Spinal cord (tissue), 9 donors: ENCODE measurements at regions not wholly inside any gene's neighbourhood (a gene's known extent, or its start where the extent isn't known, plus 50 kb on each side); places are given as distances from the start of the nearest gene placed in this dataset.
"Not testable (repeated sequence)": the region's sequence is repeated elsewhere in the genome, so short reads cannot be mapped to it uniquely, and the experiment has no call there.

Experiments used
- DNase-seq, 6 donors: peaks; one replicate each; pipeline versions ENCODE4 v3.0.0 to v3.0.0-alpha.2; 2013 to 2015; ENCODE audit warnings: low spot score in 6 of 6, low read depth in 4 of 6
- H3K27ac ChIP-seq: one replicate; pipeline ENCODE4 v1.5.1; 2013; ENCODE audit warnings: low read depth, low read length, control low read depth
- H3K27me3 ChIP-seq: one replicate; pipeline ENCODE4 v1.6.1; 2013; ENCODE audit warnings: low read length; ENCODE audit not compliant: control insufficient read depth, insufficient read depth
- H3K36me3 ChIP-seq: one replicate; pipeline ENCODE4 v1.6.1; 2013; ENCODE audit warnings: low read length; ENCODE audit not compliant: control insufficient read depth, insufficient read depth
- H3K4me1 ChIP-seq: one replicate; pipeline ENCODE4 v1.6.1; 2013; ENCODE audit warnings: low read length; ENCODE audit not compliant: control insufficient read depth, insufficient read depth
- H3K4me3 ChIP-seq: one replicate; pipeline ENCODE4 v1.5.1; 2013; ENCODE audit warnings: low read depth, low read length, control low read depth
- H3K9me3 ChIP-seq: one replicate; pipeline ENCODE4 v1.6.1; 2013; ENCODE audit warnings: low read length; ENCODE audit not compliant: control insufficient read depth, insufficient read depth
- WGBS: methylation state at CpG from one replicate; pipeline ENCODE4 v1.1.5; 2013; ENCODE audit warnings: missing lambda C conversion rate; ENCODE audit not compliant: insufficient coverage; 5-methylcytosine and 5-hydroxymethylcytosine counted together
- donor health status: healthy.

DNA sequence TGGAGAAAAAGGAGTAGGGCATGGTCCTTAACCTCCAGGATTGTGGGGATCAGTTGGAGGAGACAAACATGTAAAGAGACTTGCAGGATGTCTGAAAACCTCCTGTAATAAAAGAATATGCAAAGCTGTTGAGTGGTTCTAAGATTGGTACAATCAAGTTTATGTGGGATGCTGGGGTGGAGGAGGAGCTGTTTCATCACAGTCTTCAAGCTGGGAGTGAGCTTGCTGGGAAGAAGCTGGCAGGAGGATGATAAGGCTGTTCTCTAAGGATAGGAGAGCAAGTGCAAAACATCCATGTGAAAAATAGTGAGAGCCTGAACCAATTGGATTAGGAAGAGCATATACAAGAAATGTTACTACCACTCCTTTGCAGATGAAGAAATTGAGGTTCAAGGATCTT lies 161.9 kb upstream of the CRIM1 start:
- DNase-seq: no peak
- no peaks in the 10 kb centered on the region for H3K4me1 ChIP-seq
- H3K27me3 ChIP-seq: no peaks in the 10 kb centered on the region
- no peak overlapping the region for H3K4me3 ChIP-seq
- no peaks in the 10 kb centered on the region for H3K36me3 ChIP-seq
- H3K27ac ChIP-seq: no peak overlapping the region
- H3K9me3 ChIP-seq: no peaks in the 10 kb centered on the region

DNA sequence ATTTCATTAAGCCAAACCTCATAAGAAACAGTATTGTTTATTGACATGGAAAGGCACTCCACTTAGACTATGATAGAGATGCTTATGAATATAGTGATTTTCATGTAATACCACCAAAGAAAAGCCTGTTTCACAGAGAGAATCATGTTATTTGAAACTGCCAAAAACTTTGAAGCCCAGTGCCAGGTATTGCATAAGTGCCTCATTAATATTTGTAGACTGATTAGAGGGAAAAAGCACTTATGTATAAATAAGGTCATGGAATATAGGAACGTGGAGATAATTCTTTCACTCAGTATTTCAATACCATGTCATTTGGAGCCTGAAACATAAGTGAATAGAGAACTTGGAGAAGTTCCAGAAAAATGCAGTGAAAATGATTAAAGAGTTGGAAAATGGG lies 162.6 kb upstream of the CRIM1 start:
- no peak overlapping the region for H3K27ac ChIP-seq
- H3K27me3 ChIP-seq: no peaks in the 10 kb centered on the region
- peak in 2 of 6 donors; percentile 6 to 28 for DNase-seq
- no peaks in the 10 kb centered on the region for H3K36me3 ChIP-seq
- H3K4me1 ChIP-seq: no peaks in the 10 kb centered on the region
- no peak overlapping the region for H3K4me3 ChIP-seq
- H3K9me3 ChIP-seq: no peaks in the 10 kb centered on the region
- WGBS: no CpG with 5 or more reads among the region's 1 CpG

- no CpG with 5 or more reads among the region's 1 CpG for WGBS
- Histone ChIP-seq H3K27ac (no peak overlapping the region), H3K36me3 (no peaks in the 10 kb centered on the region), H3K9me3 (no peaks in the 10 kb centered on the region), H3K27me3 (no peaks in the 10 kb centered on the region), H3K4me3 (no peak overlapping the region), H3K4me1 (no peaks in the 10 kb centered on the region)
- no peak for DNase-seq
Observed at GRCh38 chr2:36190097-36190496, 165.5 kb upstream of the CRIM1 start.

DNA sequence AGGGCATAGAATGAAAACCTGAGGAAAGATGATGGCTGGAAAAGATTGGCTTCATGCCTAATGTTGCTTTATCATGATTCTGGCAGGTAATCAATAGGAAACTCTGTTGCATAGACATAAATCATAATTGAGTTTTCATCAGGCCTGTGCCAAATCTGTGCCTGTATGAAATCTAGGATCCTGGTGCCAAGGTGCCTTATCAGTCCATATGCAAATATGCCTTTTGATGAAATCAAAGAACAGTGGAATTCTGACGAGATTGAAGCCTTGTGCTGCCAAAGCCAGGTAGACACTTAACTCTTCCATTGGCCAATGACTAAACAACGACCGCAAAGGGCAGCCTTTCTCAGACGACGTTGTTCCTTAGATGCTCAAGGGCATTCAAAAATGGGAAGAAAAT lies 170.0 kb upstream of the CRIM1 start:
- no peak overlapping the region for H3K4me3 ChIP-seq
- H3K36me3 ChIP-seq: no peaks in the 10 kb centered on the region
- no peaks in the 10 kb centered on the region for H3K27me3 ChIP-seq
- H3K27ac ChIP-seq: no peak overlapping the region
- peak in 1 of 6 donors; percentile 6 for DNase-seq
- no peaks in the 10 kb centered on the region for H3K4me1 ChIP-seq
- H3K9me3 ChIP-seq: no peaks in the 10 kb centered on the region
- 91% methylated on average over 5 of the region's 5 CpGs for WGBS

DNA sequence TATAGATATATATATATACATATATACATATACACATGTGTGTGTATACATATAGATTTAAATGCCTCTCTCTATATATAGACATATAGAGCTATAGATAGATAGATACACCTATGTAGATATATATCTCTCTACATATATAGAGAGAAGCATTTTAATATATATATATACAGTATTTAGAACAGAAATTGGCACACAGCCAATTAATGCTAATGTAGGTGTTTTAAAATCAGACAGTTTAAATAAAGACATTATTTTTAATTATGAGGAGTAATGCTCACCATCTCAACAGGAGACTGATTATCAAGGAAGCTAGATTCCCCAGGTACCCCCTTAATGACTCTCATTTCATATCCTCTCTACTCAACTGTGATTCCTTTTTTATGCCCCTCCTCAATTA lies 170.7 kb upstream of the CRIM1 start:
- H3K27me3 ChIP-seq: no peaks in the 10 kb centered on the region
- H3K9me3 ChIP-seq: no peaks in the 10 kb centered on the region
- H3K36me3 ChIP-seq: no peaks in the 10 kb centered on the region
- H3K4me1 ChIP-seq: no peaks in the 10 kb centered on the region
- DNase-seq: no peak
- H3K4me3 ChIP-seq: no peak overlapping the region
- H3K27ac ChIP-seq: no peak overlapping the region

GRCh38 chr2:36180789-36181482 lies 174.6 kb upstream of the CRIM1 start:
- not testable (repeated sequence) for H3K36me3 ChIP-seq, H3K27me3 ChIP-seq, DNase-seq, H3K4me3 ChIP-seq, H3K4me1 ChIP-seq, H3K9me3 ChIP-seq, H3K27ac ChIP-seq
- 100% methylated on average over 1 of the region's 7 CpGs for WGBS

DNA sequence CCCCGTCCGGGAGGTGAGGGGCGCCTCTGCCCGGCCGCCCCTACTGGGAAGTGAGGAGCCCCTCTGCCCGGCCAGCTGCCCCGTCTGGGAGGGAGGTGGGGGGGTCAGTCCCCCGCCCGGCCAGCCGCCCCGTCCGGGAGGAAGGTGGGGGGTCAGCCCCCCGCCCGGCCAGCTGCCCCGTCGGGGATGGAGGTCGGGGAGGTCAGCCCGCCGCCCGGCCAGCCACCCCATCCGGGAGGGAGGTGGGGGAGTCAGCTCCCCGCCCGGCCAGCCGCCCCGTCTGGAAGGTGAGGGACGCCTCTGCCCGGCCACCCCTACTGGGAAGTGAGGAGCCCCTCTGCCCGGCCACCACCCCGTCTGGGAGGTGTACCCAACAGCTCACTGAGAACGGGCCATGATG lies 175.3 kb upstream of the CRIM1 start:
- H3K4me3 ChIP-seq, H3K27ac ChIP-seq, H3K27me3 ChIP-seq, H3K9me3 ChIP-seq, H3K4me1 ChIP-seq, DNase-seq, H3K36me3 ChIP-seq: not testable (repeated sequence)
- WGBS: 97% methylated on average over 13 of the region's 30 CpGs

- H3K27me3 ChIP-seq, H3K36me3 ChIP-seq, H3K27ac ChIP-seq, H3K9me3 ChIP-seq, DNase-seq, H3K4me1 ChIP-seq, H3K4me3 ChIP-seq: not testable (repeated sequence)
- WGBS: 97% methylated on average over 20 of the region's 42 CpGs
Observed at GRCh38 chr2:36179668-36180269, 175.8 kb upstream of the CRIM1 start.

DNA sequence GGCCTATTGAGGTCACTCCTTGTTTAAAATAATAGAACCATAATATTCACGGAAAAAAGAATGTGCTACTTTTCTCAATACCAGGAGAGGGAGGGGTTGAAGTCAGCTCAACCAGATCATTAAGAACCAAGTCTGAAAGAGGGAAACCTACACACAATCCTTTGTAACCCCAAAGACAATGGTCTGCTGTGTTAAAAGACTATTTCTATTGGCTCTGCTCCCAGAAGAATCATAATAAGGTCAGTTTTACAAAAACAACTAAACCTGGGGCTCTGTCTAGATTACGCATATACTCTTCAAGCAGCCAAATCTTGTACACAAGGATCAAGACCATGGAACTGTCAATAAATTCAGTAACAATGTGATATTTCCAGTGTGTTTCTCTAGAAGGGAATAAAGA lies 177.2 kb upstream of the CRIM1 start:
- Histone ChIP-seq H3K36me3 (no peaks in the 10 kb centered on the region), H3K27ac (no peak overlapping the region), H3K27me3 (no peaks in the 10 kb centered on the region), H3K4me1 (no peaks in the 10 kb centered on the region), H3K9me3 (peaks cover 2% of the 10 kb centered on the region), H3K4me3 (no peak overlapping the region)
- no CpG with 5 or more reads among the region's 2 CpGs for WGBS
- peak in 1 of 6 donors; percentile 40 for DNase-seq

GRCh38 chr2:36177282-36177681 lies 178.3 kb upstream of the CRIM1 start:
- Histone ChIP-seq H3K27ac (no peak overlapping the region), H3K4me1 (no peaks in the 10 kb centered on the region), H3K36me3 (no peaks in the 10 kb centered on the region), H3K9me3 (peaks cover 2% of the 10 kb centered on the region), H3K4me3 (no peak overlapping the region), H3K27me3 (no peaks in the 10 kb centered on the region)
- WGBS: no CpG with 5 or more reads among the region's 2 CpGs
- DNase-seq: no peak
